GM12878 (cell line): ENCODE measurements at regions not wholly inside any gene's neighbourhood (a gene's known extent, or its start where the extent isn't known, plus 50 kb on each side); places are given as distances from the start of the nearest gene placed in this dataset.

Experiments used
- ATAC-seq: fragments of 200-7000 bp; cut with Tn5 transposase; 3 replicates; pipeline ENCODE4 v1.9.1; 2020; ENCODE audit warnings: mild to moderate bottlenecking, moderate library complexity
- BruUV-seq: library from RNA; stranded (reverse); fragments of 400-500 nt; replicated peaks from 2 replicates; lab custom pipeline; 2021; lab: Mats Ljungman, UMichigan
- CTCF ChIA-PET: fragments of 300-600 bp; sonication (Branson Sonifier 250); formaldehyde crosslinking; extraction: SDS; loops from one replicate; lab custom pipeline; 2021; ENCODE audit warnings: inconsistent platforms; lab: Yijun Ruan, JAX
- POLR2A ChIA-PET: fragments of 350-600 bp; formaldehyde crosslinking; extraction: SDS; loops from one replicate; lab custom pipeline; 2021; ENCODE audit warnings: inconsistent platforms; lab: Charles Lee
- RAD21 ChIA-PET: fragments of 300-600 bp; sonication (Branson Sonifier 250); formaldehyde crosslinking; loops from one replicate; lab custom pipeline; 2023; ENCODE audit warnings: antibody characterized with exemption; ENCODE audit not compliant: unreplicated experiment; lab: Charles Lee
- SMC1A ChIA-PET: fragments of 300-600 bp; sonication (Branson Sonifier 250); formaldehyde crosslinking; loops from one replicate; lab custom pipeline; 2023; ENCODE audit not compliant: unreplicated experiment, uncharacterized antibody; lab: Charles Lee
- DNase-seq: peaks from one replicate; pipeline ENCODE4 v3.0.0-alpha.2; 2011; ENCODE audit warnings: low read depth, low spot score
- FAIRE-seq: peaks from 3 replicates; lab custom pipeline; 2011; peaks lifted over from hg19 to GRCh38; lab: Jason Lieb, UNC
- H2AFZ ChIP-seq: 2 replicates; pipeline ENCODE4 v1.6.0; 2011; ENCODE audit warnings: low read depth, low read length, control low read depth; ENCODE audit not compliant: control insufficient read depth
- H3K27ac ChIP-seq: 2 replicates; pipeline ENCODE4 v1.5.1; 2011; ENCODE audit warnings: control low read depth; ENCODE audit not compliant: control insufficient read depth, insufficient read depth
- H3K27me3 ChIP-seq, 2 experiments: replicated peaks in 1 of 2; 2 replicates each; pipeline versions ENCODE4 v1.6.0 to v1.6.1; 2011; ENCODE audit warnings: low read length in 1 of 2; ENCODE audit not compliant: control insufficient read depth in 2 of 2, insufficient read depth in 2 of 2
- H3K36me3 ChIP-seq, 2 experiments: 2 replicates each; pipeline ENCODE4 v1.5.1; 2011; ENCODE audit warnings: low read length in 1 of 2; ENCODE audit not compliant: control insufficient read depth in 2 of 2, insufficient read depth in 2 of 2
- H3K4me1 ChIP-seq: 2 replicates; pipeline ENCODE4 v1.6.1; 2011; ENCODE audit warnings: mild to moderate bottlenecking, low read length, moderate library complexity, mixed read lengths; ENCODE audit not compliant: control insufficient read depth, insufficient read depth
- H3K4me2 ChIP-seq: 2 replicates; pipeline ENCODE4 v1.6.0; 2011; ENCODE audit warnings: control low read depth; ENCODE audit not compliant: control insufficient read depth, insufficient read depth
- H3K4me3 ChIP-seq: fragments of 200-600 bp; sonication (generic); 2 replicates; pipeline ENCODE4 v1.5.1; 2016
- H3K79me2 ChIP-seq: 2 replicates; pipeline ENCODE4 v1.6.0; 2011; ENCODE audit warnings: low read length; ENCODE audit not compliant: control insufficient read depth, insufficient read depth
- H3K9ac ChIP-seq: 2 replicates; pipeline ENCODE4 v1.8.0; 2011; ENCODE audit warnings: low read length, control low read depth, mixed read lengths; ENCODE audit not compliant: control insufficient read depth, insufficient read depth
- H3K9me3 ChIP-seq: replicated peaks from 3 replicates; pipeline ENCODE4 v1.5.1; 2011; ENCODE audit warnings: mild to moderate bottlenecking, low read length; ENCODE audit not compliant: control insufficient read depth, insufficient read depth
- H4K20me1 ChIP-seq: 2 replicates; pipeline ENCODE4 v1.6.0; 2011; ENCODE audit not compliant: control insufficient read depth, insufficient read depth
- BCL11A ChIP-seq: IDR thresholded peaks from 2 replicates; pipeline ENCODE4 v1.6.1; 2011; ENCODE audit warnings: low read depth, low read length
- CEBPB ChIP-seq, 2 experiments: fragments of 150-350 bp in 1 of 2; IDR thresholded peaks; 2 replicates each; pipeline ENCODE4 v1.6.1; 2012 to 2014; ENCODE audit warnings: low read depth in 2 of 2, low read length in 2 of 2, borderline replicate concordance in 1 of 2, inconsistent platforms in 1 of 2
- IRF5 ChIP-seq: fragments of 450-650 bp; IDR thresholded peaks from 2 replicates; pipeline ENCODE4 v1.6.1; 2017; ENCODE audit warnings: borderline replicate concordance
- KDM1A ChIP-seq: fragments of 200-600 bp; sonication (generic); IDR thresholded peaks from 2 replicates; pipeline ENCODE4 v1.6.1; 2016; ENCODE audit warnings: borderline replicate concordance
- MTA2 ChIP-seq: fragments of 450-650 bp; IDR thresholded peaks from 2 replicates; pipeline ENCODE4 v1.6.1; 2016; ENCODE audit warnings: low read depth, mild to moderate bottlenecking, moderate library complexity
- MXI1 ChIP-seq: fragments of 150-350 bp; IDR thresholded peaks from 2 replicates; pipeline ENCODE4 v1.6.1; 2011; ENCODE audit warnings: low read depth, mild to moderate bottlenecking, inconsistent platforms, low read length, improper control_type of control experiment
- NFXL1 ChIP-seq: fragments of 450-650 bp; IDR thresholded peaks from 2 replicates; pipeline ENCODE4 v1.6.1; 2017; ENCODE audit warnings: antibody characterized with exemption, mild to moderate bottlenecking, borderline replicate concordance
- SMAD1 ChIP-seq: fragments of 450-650 bp; IDR thresholded peaks from 2 replicates; pipeline ENCODE4 v1.6.1; 2018; ENCODE audit warnings: mild to moderate bottlenecking, low read depth; ENCODE audit not compliant: partially characterized antibody
- SP1 ChIP-seq: IDR thresholded peaks from one replicate; pipeline ENCODE4 v1.6.1; 2011; ENCODE audit warnings: low read depth, low read length
- TAF1 ChIP-seq: IDR thresholded peaks from 2 replicates; pipeline ENCODE4 v1.6.1; 2011; ENCODE audit warnings: mild to moderate bottlenecking, low read depth, low read length, borderline replicate concordance
- ZNF622 ChIP-seq: fragments of 450-650 bp; IDR thresholded peaks from 2 replicates; pipeline ENCODE4 v1.6.1; 2017; ENCODE audit warnings: mild to moderate bottlenecking, inconsistent platforms
- WGBS: methylation state at CpG from one replicate; pipeline ENCODE4 v1.1.6; 2016; ENCODE audit warnings: low lambda C conversion rate; ENCODE audit not compliant: insufficient replicate concordance, insufficient coverage; ENCODE audit errors: missing lambda C conversion rate; 5-methylcytosine and 5-hydroxymethylcytosine counted together
- in situ Hi-C: fragments of 300-500 bp; cut with MboI; formaldehyde crosslinking; loops from 9 replicates; pipeline ENCODE4 v1.14.3; 2018; ENCODE audit warnings: mixed read lengths
- intact Hi-C: fragments of 100-400 bp; cut with micrococcal nuclease; formaldehyde crosslinking; loops from one replicate; pipeline ENCODE4 v1.14.2; 2022; ENCODE audit not compliant: unreplicated experiment
- TF ChIP-seq, protein P1 (sequence below): IDR thresholded peaks from 2 replicates; pipeline ENCODE4 v1.6.1; 2011; ENCODE audit warnings: mild to moderate bottlenecking, low read depth, low read length, moderate library complexity; ENCODE audit not compliant: insufficient replicate concordance
- TF ChIP-seq, protein P2 (sequence below): IDR thresholded peaks from 2 replicates; pipeline ENCODE4 v1.6.1; 2011; ENCODE audit warnings: borderline replicate concordance, low read depth, mild to moderate bottlenecking, moderate library complexity, mixed read lengths, low read length; ENCODE audit not compliant: insufficient read depth; ENCODE audit errors: extremely low read length
- TF ChIP-seq, protein P3 (sequence below): fragments of 450-650 bp; IDR thresholded peaks from 2 replicates; pipeline ENCODE4 v1.6.1; 2018; ENCODE audit warnings: borderline replicate concordance, mild to moderate bottlenecking; ENCODE audit not compliant: partially characterized antibody
- TF ChIP-seq, protein P4 (sequence below): IDR thresholded peaks from 2 replicates; pipeline ENCODE4 v1.6.1; 2011; ENCODE audit warnings: low read depth, low read length, improper control_type of control experiment, borderline replicate concordance
- TF ChIP-seq, protein P5 (sequence below): fragments of 450-650 bp; IDR thresholded peaks from 2 replicates; pipeline ENCODE4 v1.6.1; 2014; ENCODE audit warnings: mild to moderate bottlenecking

GRCh38 chr7:27423821-27424220 is 181.2 kb downstream of the EVX1 start:
- RAD21 ChIA-PET = no interaction called here
- DNase-seq (no peak), FAIRE-seq (no peak), ATAC-seq (no peak)
- in situ Hi-C loops (no loop called here), intact Hi-C loops (no loop called here)
- TF ChIP-seq, protein P1, sequence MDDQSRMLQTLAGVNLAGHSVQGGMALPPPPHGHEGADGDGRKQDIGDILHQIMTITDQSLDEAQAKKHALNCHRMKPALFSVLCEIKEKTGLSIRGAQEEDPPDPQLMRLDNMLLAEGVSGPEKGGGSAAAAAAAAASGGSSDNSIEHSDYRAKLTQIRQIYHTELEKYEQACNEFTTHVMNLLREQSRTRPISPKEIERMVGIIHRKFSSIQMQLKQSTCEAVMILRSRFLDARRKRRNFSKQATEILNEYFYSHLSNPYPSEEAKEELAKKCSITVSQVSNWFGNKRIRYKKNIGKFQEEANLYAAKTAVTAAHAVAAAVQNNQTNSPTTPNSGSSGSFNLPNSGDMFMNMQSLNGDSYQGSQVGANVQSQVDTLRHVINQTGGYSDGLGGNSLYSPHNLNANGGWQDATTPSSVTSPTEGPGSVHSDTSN = no peak
- TF ChIP-seq, protein P2, sequence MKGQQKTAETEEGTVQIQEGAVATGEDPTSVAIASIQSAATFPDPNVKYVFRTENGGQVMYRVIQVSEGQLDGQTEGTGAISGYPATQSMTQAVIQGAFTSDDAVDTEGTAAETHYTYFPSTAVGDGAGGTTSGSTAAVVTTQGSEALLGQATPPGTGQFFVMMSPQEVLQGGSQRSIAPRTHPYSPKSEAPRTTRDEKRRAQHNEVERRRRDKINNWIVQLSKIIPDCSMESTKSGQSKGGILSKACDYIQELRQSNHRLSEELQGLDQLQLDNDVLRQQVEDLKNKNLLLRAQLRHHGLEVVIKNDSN = no peak
- TF ChIP-seq SP1 (no peak), CEBPB (IDR thresholded peaks at IDR 0.05; ENCODE audit: borderline replicate concordance in 1 of 2, low read depth in 2 of 2, low read length in 2 of 2) (no peak), BCL11A (no peak), NFXL1 (no peak), MXI1 (no peak), ZNF622 (no peak), TAF1 (no peak), MTA2 (no peak), IRF5 (no peak), KDM1A (no peak), SMAD1 (no peak)
- TF ChIP-seq, protein P3, sequence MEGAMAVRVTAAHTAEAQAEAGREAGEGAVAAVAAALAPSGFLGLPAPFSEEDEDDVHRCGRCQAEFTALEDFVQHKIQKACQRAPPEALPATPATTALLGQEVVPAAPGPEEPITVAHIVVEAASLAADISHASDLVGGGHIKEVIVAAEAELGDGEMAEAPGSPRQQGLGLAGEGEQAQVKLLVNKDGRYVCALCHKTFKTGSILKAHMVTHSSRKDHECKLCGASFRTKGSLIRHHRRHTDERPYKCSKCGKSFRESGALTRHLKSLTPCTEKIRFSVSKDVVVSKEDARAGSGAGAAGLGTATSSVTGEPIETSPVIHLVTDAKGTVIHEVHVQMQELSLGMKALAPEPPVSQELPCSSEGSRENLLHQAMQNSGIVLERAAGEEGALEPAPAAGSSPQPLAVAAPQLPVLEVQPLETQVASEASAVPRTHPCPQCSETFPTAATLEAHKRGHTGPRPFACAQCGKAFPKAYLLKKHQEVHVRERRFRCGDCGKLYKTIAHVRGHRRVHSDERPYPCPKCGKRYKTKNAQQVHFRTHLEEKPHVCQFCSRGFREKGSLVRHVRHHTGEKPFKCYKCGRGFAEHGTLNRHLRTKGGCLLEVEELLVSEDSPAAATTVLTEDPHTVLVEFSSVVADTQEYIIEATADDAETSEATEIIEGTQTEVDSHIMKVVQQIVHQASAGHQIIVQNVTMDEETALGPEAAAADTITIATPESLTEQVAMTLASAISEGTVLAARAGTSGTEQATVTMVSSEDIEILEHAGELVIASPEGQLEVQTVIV = no peak
- TF ChIP-seq, protein P4, sequence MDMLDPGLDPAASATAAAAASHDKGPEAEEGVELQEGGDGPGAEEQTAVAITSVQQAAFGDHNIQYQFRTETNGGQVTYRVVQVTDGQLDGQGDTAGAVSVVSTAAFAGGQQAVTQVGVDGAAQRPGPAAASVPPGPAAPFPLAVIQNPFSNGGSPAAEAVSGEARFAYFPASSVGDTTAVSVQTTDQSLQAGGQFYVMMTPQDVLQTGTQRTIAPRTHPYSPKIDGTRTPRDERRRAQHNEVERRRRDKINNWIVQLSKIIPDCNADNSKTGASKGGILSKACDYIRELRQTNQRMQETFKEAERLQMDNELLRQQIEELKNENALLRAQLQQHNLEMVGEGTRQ = no peak
- TF ChIP-seq, protein P5, sequence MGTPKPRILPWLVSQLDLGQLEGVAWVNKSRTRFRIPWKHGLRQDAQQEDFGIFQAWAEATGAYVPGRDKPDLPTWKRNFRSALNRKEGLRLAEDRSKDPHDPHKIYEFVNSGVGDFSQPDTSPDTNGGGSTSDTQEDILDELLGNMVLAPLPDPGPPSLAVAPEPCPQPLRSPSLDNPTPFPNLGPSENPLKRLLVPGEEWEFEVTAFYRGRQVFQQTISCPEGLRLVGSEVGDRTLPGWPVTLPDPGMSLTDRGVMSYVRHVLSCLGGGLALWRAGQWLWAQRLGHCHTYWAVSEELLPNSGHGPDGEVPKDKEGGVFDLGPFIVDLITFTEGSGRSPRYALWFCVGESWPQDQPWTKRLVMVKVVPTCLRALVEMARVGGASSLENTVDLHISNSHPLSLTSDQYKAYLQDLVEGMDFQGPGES = no peak
- Histone ChIP-seq H3K4me2 (no peak overlapping the region), H3K9me3 (no peaks in the 10 kb centered on the region), H4K20me1 (no peaks in the 10 kb centered on the region), H2AFZ (no peak overlapping the region), H3K4me3 (no peak overlapping the region), H3K27ac (no peak overlapping the region), H3K9ac (no peak overlapping the region), H3K36me3 (no peaks in the 10 kb centered on the region), H3K27me3 (no peaks in the 10 kb centered on the region; a peak in 1 of 4 replicates), H3K4me1 (no peaks in the 10 kb centered on the region), H3K79me2 (no peaks in the 10 kb centered on the region)
- 83% methylated on average over 10 of the region's 10 CpGs for WGBS
- POLR2A ChIA-PET = no interaction called here
- BruUV-seq = no TSS peak
- CTCF ChIA-PET = no interaction called here
- SMC1A ChIA-PET = no interaction called here
